Progenitor cell of endocrine pancreas (in vitro differentiated cells): ENCODE measurements at regions not wholly inside any gene's neighbourhood (a gene's known extent, or its start where the extent isn't known, plus 50 kb on each side); places are given as distances from the start of the nearest gene placed in this dataset.

Experiments
- DNase-seq: peaks from one replicate; pipeline ENCODE4 v3.0.0; 2021; ENCODE audit warnings: low spot score; ENCODE audit not compliant: unreplicated experiment
- H3K27ac Mint-ChIP-seq: 2 replicates; pipeline ENCODE4 v1.8.0; 2021; ENCODE audit warnings: mild to moderate bottlenecking, moderate library complexity, mixed read lengths
- H3K27me3 Mint-ChIP-seq: 2 replicates; pipeline ENCODE4 v1.8.0; 2021; ENCODE audit warnings: mixed read lengths
- H3K36me3 Mint-ChIP-seq: 2 replicates; pipeline ENCODE4 v1.8.0; 2022; ENCODE audit warnings: mixed read lengths; ENCODE audit not compliant: insufficient read depth
- H3K4me1 Mint-ChIP-seq: 2 replicates; pipeline ENCODE4 v1.8.0; 2021; ENCODE audit warnings: low read depth, mixed read lengths
- H3K4me3 Mint-ChIP-seq: 2 replicates; pipeline ENCODE4 v1.8.0; 2021; ENCODE audit warnings: low read depth, mild to moderate bottlenecking, moderate library complexity, mixed read lengths
- H3K9me3 Mint-ChIP-seq: 2 replicates; pipeline ENCODE4 v1.8.0; 2021; ENCODE audit warnings: low read depth, mixed read lengths
- TF ChIP-seq, protein P1 (sequence below): fragments of 200-600 bp; sonication (generic); IDR thresholded peaks from one replicate; pipeline ENCODE4 v1.5.0; 2021; ENCODE audit warnings: antibody characterized with exemption, mild to moderate bottlenecking; ENCODE audit not compliant: unreplicated experiment

DNA sequence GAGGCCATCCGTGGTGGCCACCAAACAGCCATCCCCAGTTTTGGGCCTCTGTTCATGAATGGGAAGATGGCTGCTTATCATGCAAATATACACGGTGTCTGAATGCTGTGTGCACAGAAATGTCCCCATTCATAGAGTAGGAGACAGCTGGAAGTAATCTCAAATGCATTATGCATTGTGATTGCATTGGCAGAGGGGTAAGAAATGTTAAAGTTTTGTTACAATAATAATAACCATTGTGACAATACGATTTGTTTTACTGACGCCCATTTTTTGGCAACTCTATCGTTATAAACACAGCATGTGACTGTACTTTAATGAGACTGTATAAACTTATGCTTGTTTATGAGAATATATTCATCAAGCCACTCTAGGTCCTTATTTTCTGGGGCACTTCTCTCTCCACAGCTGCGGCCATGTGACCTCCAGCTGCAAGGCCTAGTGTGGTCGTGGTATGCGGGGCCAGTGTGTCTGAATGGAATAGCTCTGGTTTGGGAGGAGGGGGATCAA lies 474.3 kb downstream of the VRK1 start:
- Mint-ChIP-seq H3K27me3 (peaks cover 26% of the 10 kb centered on the region), H3K4me1 (peaks cover 18% of the 10 kb centered on the region), H3K36me3 (peaks cover 1% of the 10 kb centered on the region), H3K4me3 (no peak overlapping the region), H3K27ac (no peak overlapping the region), H3K9me3 (peaks cover 3% of the 10 kb centered on the region)
- TF ChIP-seq, protein P1, sequence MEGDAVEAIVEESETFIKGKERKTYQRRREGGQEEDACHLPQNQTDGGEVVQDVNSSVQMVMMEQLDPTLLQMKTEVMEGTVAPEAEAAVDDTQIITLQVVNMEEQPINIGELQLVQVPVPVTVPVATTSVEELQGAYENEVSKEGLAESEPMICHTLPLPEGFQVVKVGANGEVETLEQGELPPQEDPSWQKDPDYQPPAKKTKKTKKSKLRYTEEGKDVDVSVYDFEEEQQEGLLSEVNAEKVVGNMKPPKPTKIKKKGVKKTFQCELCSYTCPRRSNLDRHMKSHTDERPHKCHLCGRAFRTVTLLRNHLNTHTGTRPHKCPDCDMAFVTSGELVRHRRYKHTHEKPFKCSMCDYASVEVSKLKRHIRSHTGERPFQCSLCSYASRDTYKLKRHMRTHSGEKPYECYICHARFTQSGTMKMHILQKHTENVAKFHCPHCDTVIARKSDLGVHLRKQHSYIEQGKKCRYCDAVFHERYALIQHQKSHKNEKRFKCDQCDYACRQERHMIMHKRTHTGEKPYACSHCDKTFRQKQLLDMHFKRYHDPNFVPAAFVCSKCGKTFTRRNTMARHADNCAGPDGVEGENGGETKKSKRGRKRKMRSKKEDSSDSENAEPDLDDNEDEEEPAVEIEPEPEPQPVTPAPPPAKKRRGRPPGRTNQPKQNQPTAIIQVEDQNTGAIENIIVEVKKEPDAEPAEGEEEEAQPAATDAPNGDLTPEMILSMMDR, result no peak
- no peak for DNase-seq

DNA sequence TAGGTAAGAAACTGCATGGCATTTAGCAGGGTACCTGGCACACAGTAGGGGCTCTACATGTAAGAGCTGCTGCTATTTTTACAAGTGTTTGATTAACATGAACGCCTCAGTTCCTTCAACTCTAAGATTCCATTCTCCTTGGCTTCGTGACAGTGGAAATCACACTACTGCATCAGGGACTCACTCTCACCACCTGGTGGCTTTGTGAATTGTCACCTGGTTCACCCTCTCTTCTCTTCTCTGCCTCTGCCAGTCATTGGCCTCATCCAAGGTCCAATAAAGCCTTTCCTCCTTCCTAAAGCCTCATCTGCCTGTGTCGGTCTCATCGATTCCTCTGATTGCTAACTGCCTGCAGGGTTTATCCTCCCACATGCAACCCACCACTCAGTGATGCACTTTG lies 476.4 kb downstream of the VRK1 start:
- Mint-ChIP-seq H3K4me3 (no peak overlapping the region), H3K36me3 (peaks cover 1% of the 10 kb centered on the region), H3K9me3 (peaks cover 3% of the 10 kb centered on the region), H3K27ac (no peak overlapping the region), H3K4me1 (peaks cover 5% of the 10 kb centered on the region), H3K27me3 (peaks cover 31% of the 10 kb centered on the region)
- TF ChIP-seq, protein P1, result peak; percentile 27
- DNase-seq, result no peak

- Mint-ChIP-seq H3K27me3 (peaks cover 34% of the 10 kb centered on the region), H3K4me3 (no peak overlapping the region), H3K27ac (no peak overlapping the region), H3K4me1 (peaks cover 5% of the 10 kb centered on the region), H3K9me3 (no peaks in the 10 kb centered on the region), H3K36me3 (no peaks in the 10 kb centered on the region)
- TF ChIP-seq, protein P1, result no peak
- DNase-seq, result no peak
Observed at GRCh38 chr14:97274626-97275025, 477.4 kb downstream of the VRK1 start.

- Mint-ChIP-seq H3K4me3 (no peak overlapping the region), H3K27ac (no peak overlapping the region), H3K27me3 (peaks cover 34% of the 10 kb centered on the region), H3K4me1 (peaks cover 4% of the 10 kb centered on the region), H3K9me3 (no peaks in the 10 kb centered on the region), H3K36me3 (no peaks in the 10 kb centered on the region)
- TF ChIP-seq, protein P1, result no peak
- no peak for DNase-seq
Observed at GRCh38 chr14:97275276-97275675, 478.1 kb downstream of the VRK1 start.

DNA sequence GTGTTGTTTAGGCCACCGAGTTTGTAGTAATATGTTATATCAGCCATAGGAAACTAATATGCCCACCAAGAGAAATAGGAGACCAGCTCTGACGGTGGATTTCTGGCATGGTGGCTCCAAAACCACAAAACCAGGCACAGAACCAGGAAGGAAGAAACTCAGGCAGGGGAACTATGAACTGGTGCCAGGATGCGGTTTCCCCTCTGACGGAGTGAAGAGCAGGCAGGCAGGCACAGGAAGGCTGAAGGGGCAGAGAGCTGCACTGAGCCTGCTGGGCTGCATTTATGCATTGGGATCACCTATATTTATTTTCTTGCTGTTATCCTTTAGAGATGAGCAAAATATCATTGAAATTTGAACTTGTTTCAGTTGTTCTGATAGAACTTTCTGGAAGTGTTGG lies 479.4 kb downstream of the VRK1 start:
- Mint-ChIP-seq H3K36me3 (no peaks in the 10 kb centered on the region), H3K27ac (no peak overlapping the region), H3K4me3 (no peak overlapping the region), H3K27me3 (peaks cover 34% of the 10 kb centered on the region), H3K4me1 (peaks cover 1% of the 10 kb centered on the region), H3K9me3 (no peaks in the 10 kb centered on the region)
- no peak for DNase-seq
- TF ChIP-seq, protein P1, result no peak
